GM12892 (cell line): ENCODE measurements at regions not wholly inside any gene's neighbourhood (a gene's known extent, or its start where the extent isn't known, plus 50 kb on each side); places are given as distances from the start of the nearest gene placed in this dataset.

Experiments
- POLR2A ChIP-seq: IDR thresholded peaks from 2 replicates; pipeline ENCODE4 v1.6.1; 2011; ENCODE audit warnings: low read depth, low read length, control low read depth
- POLR2AphosphoS5 ChIP-seq: IDR thresholded peaks from 2 replicates; pipeline ENCODE4 v1.6.1; 2011; ENCODE audit warnings: low read depth, low read length, control low read depth

- no peak for TF ChIP-seq POLR2AphosphoS5
- no peak for TF ChIP-seq POLR2A
Measured at GRCh38 chr10:107803546-107803945, 639.0 kb upstream of the SORCS1 start.
